ENCODE measurements at regions not wholly inside any gene's neighbourhood (a gene's known extent, or its start where the extent isn't known, plus 50 kb on each side); places are given as distances from the start of the nearest gene placed in this dataset.

- TF ChIP-seq EZH2phosphoT487 (IDR thresholded peaks at IDR 0.05; ENCODE audit: low read length) (no peak), CTCF (IDR thresholded peaks at IDR 0.05; ENCODE audit: low read length) (no peak), EZH2 (optimal IDR thresholded peaks at IDR 0.05; ENCODE audit: low read depth, low read length) (no peak)
Observed at GRCh38 chrX:75883446-75883845, 98.4 kb upstream of the MAGEE2 start.
